ENCODE measurements at regions not wholly inside any gene's neighbourhood (a gene's known extent, or its start where the extent isn't known, plus 50 kb on each side); places are given as distances from the start of the nearest gene placed in this dataset.
A peak's percentile ranks its signal among the peaks of the same experiment; 100 is the strongest.

GRCh38 chr13:99911965-99912566, 59.5 kb downstream of the ZIC5 start:
- no peak for FAIRE-seq
- TF ChIP-seq POLR2A (IDR thresholded peaks at IDR 0.05; ENCODE audit: low read depth, low read length), result no peak
- no peak for DNase-seq (ENCODE audit: insufficient read length, low spot score)

GRCh38 chr13:99911069-99911964, 60.2 kb downstream of the ZIC5 start:
- FAIRE-seq (no peak), DNase-seq (ENCODE audit: insufficient read length, low spot score) (no peak)
- TF ChIP-seq POLR2A (IDR thresholded peaks at IDR 0.05; ENCODE audit: low read depth, low read length), result no peak

GRCh38 chr13:99909836-99910619, 61.5 kb downstream of the ZIC5 start:
- DNase-seq (ENCODE audit: insufficient read length, low spot score), result no peak
- FAIRE-seq, result peak; percentile 90
- TF ChIP-seq POLR2A (IDR thresholded peaks at IDR 0.05; ENCODE audit: low read depth, low read length), result no peak

- FAIRE-seq, result no peak
Observed at GRCh38 chr13:99909097-99909835, 62.3 kb downstream of the ZIC5 start.

GRCh38 chr13:99908140-99908803, 63.3 kb downstream of the ZIC5 start:
- no peak for DNase-seq (ENCODE audit: insufficient read length, low spot score)
- no peak for TF ChIP-seq POLR2A (IDR thresholded peaks at IDR 0.05; ENCODE audit: low read depth, low read length)
- FAIRE-seq, result peak; percentile 84

More at GRCh38 chr13:99909097-99909835, 62.3 kb downstream of the ZIC5 start:
- no peak for DNase-seq (ENCODE audit: insufficient read length, low spot score)
- no peak for TF ChIP-seq POLR2A (IDR thresholded peaks at IDR 0.05; ENCODE audit: low read depth, low read length)

GRCh38 chr13:99907627-99908026, 63.9 kb downstream of the ZIC5 start:
- DNase-seq (ENCODE audit: insufficient read length, low spot score), result no peak
- FAIRE-seq, result no peak
- no peak for TF ChIP-seq POLR2A (IDR thresholded peaks at IDR 0.05; ENCODE audit: low read depth, low read length)

- TF ChIP-seq POLR2A (IDR thresholded peaks at IDR 0.05; ENCODE audit: low read depth, low read length), result no peak
- FAIRE-seq, result peak; percentile 43
- DNase-seq (ENCODE audit: insufficient read length, low spot score), result no peak
Observed at GRCh38 chr13:99907038-99907437, 64.5 kb downstream of the ZIC5 start.

- FAIRE-seq (peak; percentile 53), DNase-seq (ENCODE audit: insufficient read length, low spot score) (no peak)
- no peak for TF ChIP-seq POLR2A (IDR thresholded peaks at IDR 0.05; ENCODE audit: low read depth, low read length)
Observed at GRCh38 chr13:99905814-99906213, 65.8 kb downstream of the ZIC5 start.

GRCh38 chr13:99905224-99905623, 66.3 kb downstream of the ZIC5 start:
- TF ChIP-seq POLR2A (IDR thresholded peaks at IDR 0.05; ENCODE audit: low read depth, low read length), result no peak
- FAIRE-seq (no peak), DNase-seq (ENCODE audit: insufficient read length, low spot score) (no peak)

GRCh38 chr13:99903140-99903539, 68.4 kb downstream of the ZIC5 start:
- DNase-seq (ENCODE audit: insufficient read length, low spot score), result no peak
- TF ChIP-seq POLR2A (IDR thresholded peaks at IDR 0.05; ENCODE audit: low read depth, low read length), result no peak
- no peak for FAIRE-seq

GRCh38 chr13:99902657-99903056, 68.9 kb downstream of the ZIC5 start:
- no peak for TF ChIP-seq POLR2A (IDR thresholded peaks at IDR 0.05; ENCODE audit: low read depth, low read length)
- no peak for DNase-seq (ENCODE audit: insufficient read length, low spot score)
- peak; percentile 48 for FAIRE-seq

GRCh38 chr13:99900960-99901359, 70.6 kb downstream of the ZIC5 start:
- no peak for TF ChIP-seq POLR2A (IDR thresholded peaks at IDR 0.05; ENCODE audit: low read depth, low read length)
- no peak for DNase-seq (ENCODE audit: insufficient read length, low spot score)
- FAIRE-seq, result no peak

- no peak for FAIRE-seq
- no peak for DNase-seq (ENCODE audit: insufficient read length, low spot score)
- no peak for TF ChIP-seq POLR2A (IDR thresholded peaks at IDR 0.05; ENCODE audit: low read depth, low read length)
Observed at GRCh38 chr13:99898421-99898820, 73.1 kb downstream of the ZIC5 start.
